UCSD-AML1 (cell line): ENCODE measurements at regions not wholly inside any gene's neighbourhood (a gene's known extent, or its start where the extent isn't known, plus 50 kb on each side); places are given as distances from the start of the nearest gene placed in this dataset.

ENCODE experiments used
- DNase-seq: peaks from one replicate; lab custom pipeline; 2025; ENCODE audit not compliant: unreplicated experiment; lab: John Stamatoyannopoulos, UW

DNA sequence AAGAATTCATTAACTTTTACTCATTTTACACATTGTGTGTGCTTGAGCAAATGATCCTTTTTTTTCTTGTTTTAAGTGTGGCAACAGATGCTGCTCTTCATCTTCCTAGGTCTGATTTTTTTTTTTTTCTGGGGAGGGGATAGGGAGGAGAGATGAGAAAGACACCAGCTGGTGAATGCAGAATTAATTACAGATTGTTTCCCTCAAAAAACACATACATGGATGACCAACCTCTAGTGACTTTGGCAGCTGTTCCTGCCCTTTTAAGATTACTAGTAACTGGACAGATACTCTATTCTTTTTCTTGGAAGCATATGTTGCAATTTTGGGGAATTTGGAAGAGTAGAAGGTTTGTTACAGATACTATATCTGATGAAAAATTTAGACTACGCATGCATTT, 103.6 kb upstream of the MYO16 start:
- no peak for DNase-seq

DNA sequence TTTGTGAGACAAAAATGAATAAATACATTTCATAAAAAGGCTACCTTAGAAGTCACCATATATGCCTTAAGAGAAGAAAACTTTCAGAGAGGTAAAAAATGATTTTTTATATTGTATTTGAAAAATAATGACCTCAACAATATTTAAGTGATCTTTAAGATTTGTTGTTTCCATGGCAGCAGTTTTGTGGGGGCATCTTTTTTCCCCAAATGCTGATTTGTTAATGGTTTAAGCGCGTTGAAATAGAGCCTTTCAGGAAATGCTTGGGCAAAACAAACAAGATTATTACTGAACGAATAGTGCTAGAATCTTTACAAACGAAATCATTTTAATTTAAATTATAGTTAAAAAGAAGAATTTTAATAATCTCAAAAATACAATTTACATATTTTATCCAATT, 103.1 kb upstream of the MYO16 start:
- DNase-seq: no peak

DNA sequence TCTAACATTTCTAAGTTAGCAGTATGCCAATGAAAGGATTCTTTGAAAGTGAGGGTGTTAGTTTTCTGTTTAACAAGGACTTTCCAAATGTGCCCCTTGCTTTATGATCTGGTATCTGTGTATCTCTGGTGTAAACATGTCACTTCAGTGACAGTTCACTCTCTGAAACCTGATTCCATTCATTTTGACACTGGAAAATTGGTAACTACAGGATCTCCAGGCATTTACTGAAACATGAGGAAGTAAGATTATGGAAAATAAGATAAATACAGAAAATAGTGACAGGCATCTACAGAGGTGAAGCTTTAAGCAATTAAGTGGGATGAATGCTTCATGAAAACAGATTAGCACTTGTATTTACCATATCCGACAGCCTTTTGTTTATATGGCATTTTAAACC, 101.6 kb upstream of the MYO16 start:
- no peak for DNase-seq

DNA sequence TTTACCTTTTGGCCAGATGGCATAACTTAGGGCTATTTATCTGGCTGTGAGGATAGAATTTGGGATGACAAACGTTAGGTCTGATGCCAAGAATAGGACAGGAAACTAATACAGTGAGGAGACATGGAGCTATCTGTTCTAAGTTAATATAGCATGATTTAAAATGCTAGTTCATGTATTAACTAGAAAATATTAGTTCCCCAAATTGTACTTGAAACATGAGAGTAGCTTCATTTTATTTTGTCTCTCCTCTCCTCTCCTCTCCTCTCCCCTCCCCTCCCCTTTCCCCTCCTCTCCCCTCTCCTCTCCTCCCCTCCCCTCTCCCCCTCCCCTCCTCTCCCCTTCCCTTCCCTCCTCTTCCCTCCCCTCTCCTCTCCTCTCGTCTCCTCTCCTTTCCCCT, 101.1 kb upstream of the MYO16 start:
- no peak for DNase-seq

DNA sequence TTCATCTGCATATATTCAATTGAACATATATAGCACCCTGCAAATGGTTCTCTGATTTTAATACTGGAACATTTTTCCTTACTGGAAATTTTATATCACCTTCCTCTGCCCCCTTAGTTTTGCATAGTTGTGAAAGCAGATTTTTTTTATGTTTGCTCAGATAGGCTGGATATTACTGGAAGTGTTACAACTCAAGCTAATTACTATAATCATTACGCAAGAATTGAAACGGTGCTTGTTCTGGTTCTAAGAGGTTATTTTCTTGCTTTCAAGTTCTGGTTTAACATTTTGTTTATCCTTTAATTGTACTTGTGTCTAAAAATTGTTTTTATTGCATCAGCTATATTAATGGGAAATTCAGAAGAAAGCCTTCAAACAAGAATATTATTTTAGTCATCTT, 95.6 kb upstream of the MYO16 start:
- DNase-seq: no peak

DNA sequence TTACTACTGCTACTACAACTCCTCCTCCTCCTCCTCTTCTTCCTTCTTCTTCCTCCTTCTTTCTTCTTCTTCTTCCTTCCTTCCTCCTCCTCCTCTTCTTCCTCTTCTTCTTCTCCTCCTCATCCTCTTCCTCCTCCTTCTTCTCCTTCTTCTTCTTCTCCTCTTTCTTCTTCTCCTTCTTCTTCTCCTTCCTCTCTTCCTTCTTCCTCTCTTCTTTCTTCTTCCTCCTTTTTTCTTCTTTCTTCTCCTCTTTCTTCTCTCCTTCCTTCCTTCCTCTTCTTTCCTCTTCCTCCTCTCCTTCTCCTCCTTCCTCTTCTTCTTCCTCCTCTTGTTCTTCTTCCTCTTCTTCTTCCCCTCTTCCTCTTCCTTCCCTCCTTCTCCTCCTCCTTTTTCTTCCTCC, 94.7 kb upstream of the MYO16 start:
- no peak for DNase-seq

DNA sequence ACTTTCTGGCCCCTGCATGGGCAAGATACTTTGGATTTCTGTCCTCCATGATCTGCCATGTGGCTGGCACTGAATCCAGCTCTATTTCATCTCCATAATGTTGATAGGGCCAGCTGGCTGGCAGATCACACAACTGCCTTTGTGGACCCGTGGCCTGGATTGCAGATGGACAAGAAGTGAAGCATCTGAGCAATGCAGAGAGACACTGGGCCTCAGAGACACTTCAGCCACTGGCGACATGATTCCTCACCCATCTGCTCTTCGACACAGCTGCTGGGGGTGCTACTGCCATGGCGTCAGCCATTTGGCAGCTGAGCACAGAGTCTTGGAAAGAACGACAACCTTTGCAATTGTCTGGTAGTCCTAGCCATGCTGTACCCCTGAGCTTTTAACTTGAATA, 79.5 kb upstream of the MYO16 start:
- no peak for DNase-seq

DNA sequence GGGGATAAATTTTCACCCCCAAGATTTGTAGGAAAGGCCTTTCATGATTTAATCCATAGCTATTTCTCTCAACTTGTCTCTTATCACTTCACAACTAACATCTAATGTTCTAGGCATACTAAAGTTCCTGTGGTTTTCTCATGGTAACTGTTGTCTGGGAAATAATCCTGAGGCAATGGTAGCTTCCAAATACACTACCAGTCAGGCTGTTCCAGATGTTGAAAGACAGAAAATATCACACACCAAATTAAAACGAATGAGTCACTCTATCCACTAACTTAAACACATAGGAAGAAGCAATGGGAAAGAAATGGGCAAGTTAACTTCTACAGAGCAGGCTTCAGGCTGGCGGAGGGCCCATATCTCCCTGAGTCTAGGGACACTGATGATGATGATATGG, 77.7 kb upstream of the MYO16 start:
- DNase-seq: no peak

DNA sequence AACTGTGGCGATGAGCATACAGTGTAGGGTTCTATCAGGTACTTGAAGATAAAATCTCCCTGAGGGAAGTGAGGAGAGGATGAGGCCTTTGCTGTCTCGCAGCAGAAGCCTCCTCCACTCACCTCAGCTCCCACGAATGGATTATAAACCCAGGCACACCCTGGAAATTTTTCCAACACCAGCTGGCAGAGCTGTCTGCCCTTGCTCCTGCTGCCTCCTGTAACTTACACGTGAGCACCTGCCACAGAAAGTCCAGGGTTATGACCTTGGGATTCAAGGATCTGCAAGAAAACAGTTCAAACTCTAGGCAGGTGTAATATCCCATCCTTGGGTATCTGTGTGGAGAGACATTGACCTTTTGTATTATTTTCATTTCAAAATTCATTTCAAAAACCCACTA, 70.9 kb upstream of the MYO16 start:
- DNase-seq: no peak

DNA sequence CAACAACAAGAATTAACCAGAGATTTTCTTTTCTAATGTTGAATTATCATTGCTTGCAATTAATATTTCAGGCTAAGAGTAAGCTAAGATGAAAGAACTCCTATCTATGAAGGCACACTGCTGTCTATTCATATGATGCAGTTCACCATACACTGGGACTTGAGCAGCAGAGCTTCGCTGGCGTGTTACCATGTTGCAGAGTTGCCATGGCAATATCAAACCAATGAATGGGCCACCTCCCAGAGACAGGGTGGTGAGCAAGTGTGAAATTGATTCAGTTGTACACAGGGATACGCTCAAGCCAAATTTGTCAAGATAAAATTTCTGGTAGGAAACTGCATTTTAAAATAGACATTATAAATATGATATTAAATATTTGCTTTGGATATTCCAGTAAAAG, 69.3 kb upstream of the MYO16 start:
- DNase-seq: no peak

DNA sequence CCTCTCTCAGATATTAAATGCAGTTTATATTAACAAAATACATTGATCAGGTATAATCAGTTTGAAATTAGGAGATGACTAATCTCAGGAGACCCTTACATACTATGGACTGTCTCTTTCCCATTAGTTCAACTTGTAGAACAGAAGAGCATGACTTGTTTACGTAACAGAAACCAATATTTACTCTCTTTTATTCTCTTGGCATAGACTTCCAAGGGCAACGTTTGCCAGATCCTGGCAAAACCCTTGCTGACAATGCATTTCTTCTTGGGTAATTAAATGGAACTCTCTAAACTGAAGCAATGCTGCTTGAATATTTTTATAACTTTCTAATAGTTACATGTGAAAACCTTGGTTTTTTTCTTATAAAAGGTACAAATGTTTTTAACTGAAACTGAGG, 68.3 kb upstream of the MYO16 start:
- DNase-seq: no peak

DNA sequence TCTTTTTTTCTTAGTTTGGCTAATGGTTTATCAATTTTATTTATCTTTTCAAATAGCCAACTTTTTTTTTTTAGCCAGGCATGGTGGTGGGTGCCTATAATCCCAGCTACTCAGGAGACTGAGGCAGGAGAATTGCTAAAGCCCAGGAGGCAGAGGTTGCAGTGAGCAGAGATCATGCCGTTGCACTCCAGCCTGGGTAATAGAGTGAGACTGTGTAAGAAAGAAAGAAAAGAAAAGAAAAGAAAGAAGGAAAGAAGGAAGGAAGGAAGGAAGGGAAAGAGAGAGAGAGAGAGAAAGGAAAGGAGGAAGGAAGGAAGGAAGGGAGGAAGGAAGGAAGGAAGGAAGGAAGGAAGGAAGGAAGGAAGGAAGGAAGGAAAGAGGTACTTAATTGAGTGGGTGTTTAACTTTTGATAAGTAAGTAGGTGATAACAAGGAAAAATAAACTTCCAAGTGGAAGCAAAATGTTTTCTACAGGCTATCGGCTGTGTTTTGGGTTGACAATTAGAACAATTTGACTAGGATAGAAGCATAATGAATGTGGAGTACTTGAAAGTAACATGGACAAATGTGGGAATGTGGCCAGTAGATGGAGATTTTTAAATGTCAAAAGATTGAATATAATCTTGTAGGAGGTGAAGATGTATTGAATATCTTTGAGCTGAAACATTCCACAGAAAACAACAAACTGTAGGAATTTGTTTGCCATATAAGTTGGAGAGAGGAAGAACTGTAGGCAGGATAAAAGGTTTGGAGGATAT, 62.8 kb upstream of the MYO16 start:
- no peak for DNase-seq

DNA sequence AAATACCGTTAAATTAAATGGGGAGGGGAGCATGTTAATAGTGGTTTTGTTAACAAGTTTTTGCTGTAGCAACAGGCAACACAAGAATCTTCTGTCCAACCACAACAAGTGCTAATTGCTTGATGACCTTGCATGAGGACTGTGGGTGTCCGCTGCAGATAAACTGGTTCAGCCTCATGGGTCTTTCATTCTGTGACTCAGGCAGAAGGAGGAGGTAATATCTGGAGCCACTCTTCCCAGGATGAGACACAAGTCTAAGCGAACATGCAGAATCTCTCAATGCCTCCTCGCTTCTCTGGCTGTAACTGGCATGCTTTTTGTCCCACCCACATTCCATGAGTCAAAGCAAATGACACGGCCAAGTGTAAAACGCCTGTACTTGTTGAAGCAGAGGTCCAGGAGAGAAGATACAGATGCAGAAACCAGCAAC, 56.6 kb upstream of the MYO16 start:
- DNase-seq: no peak

DNA sequence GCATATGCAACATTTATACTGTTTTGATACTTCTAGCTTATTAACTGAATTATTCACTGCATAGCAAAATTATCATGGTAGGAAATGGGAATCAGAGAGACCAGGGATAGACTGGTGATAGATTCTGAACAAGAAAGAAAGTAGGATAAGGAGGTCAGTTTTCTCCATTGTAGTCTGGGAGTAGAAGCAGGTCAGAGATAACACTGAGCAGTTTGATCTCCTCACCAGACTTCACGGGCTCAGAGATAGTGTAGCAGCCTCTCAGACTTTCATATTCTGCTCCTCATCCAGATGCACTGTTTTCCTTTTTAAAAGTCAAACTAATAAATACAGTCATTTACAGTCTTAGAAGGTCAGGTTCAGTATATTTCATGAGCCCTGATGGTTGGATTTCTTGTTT, 56.0 kb upstream of the MYO16 start:
- DNase-seq: no peak

DNA sequence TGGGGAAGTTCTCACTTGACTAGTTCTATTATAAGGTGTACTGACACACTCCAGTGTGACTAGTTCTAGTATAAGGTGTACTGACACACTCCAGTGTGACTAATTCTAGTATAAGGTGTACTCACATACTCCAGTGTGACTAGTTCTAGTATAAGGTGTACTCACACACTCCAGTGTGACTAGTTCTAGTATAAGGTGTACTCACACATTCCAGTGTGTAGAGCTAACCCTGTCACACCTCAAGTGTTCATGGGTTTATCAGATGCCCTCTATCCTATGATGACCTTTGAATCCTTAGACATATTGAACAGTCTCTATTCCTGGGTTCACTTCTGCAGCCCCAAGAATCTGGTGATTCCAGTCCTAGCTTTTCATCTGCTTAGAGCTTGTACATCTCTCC, 54.6 kb upstream of the MYO16 start:
- DNase-seq: no peak

DNA sequence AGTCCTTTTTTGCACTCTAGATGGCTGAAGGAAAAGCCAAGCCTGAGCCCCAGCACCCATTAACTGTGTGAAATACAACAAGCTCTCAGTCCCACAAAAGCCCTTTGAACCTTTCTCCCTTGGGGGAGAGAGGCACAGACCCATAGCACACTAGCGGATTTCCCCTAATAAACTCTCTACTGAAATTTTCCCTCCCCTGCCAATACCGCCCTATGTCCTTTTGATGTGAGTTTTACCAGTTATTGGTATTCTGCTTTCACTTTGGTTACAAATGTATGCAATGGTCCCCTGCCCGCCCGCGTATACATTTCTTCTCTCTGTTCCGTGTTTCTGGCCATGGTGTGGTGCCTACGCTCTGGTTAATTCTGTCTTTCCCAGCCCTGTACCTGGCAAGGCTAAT, 54.0 kb upstream of the MYO16 start:
- no peak for DNase-seq
